ENCODE measurements at regions not wholly inside any gene's neighbourhood (a gene's known extent, or its start where the extent isn't known, plus 50 kb on each side); places are given as distances from the start of the nearest gene placed in this dataset.
"Not testable (repeated sequence)": the region's sequence is repeated elsewhere in the genome, so short reads cannot be mapped to it uniquely, and the experiment has no call there.

- not testable (repeated sequence) for TF ChIP-seq POLR2AphosphoS5, EP300, POLR2A (IDR thresholded peaks at IDR 0.05)
- TF ChIP-seq, protein P1, sequence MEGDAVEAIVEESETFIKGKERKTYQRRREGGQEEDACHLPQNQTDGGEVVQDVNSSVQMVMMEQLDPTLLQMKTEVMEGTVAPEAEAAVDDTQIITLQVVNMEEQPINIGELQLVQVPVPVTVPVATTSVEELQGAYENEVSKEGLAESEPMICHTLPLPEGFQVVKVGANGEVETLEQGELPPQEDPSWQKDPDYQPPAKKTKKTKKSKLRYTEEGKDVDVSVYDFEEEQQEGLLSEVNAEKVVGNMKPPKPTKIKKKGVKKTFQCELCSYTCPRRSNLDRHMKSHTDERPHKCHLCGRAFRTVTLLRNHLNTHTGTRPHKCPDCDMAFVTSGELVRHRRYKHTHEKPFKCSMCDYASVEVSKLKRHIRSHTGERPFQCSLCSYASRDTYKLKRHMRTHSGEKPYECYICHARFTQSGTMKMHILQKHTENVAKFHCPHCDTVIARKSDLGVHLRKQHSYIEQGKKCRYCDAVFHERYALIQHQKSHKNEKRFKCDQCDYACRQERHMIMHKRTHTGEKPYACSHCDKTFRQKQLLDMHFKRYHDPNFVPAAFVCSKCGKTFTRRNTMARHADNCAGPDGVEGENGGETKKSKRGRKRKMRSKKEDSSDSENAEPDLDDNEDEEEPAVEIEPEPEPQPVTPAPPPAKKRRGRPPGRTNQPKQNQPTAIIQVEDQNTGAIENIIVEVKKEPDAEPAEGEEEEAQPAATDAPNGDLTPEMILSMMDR (IDR thresholded peaks at IDR 0.05): not testable (repeated sequence)
Observed at GRCh38 chr6:144977250-144977864, 692.2 kb downstream of the UTRN start.

Measured in upper lobe of left lung (tissue), 4 donors.